Mesendoderm (in vitro differentiated cells): ENCODE measurements at regions not wholly inside any gene's neighbourhood (a gene's known extent, or its start where the extent isn't known, plus 50 kb on each side); places are given as distances from the start of the nearest gene placed in this dataset.

Experiments used
- DNase-seq: peaks from one replicate; pipeline ENCODE4 v3.0.0; 2013
- H2AK5ac ChIP-seq: 2 replicates; pipeline ENCODE4 v1.6.1; 2013; ENCODE audit warnings: low read length, inconsistent platforms
- H2BK120ac ChIP-seq: 2 replicates; pipeline ENCODE4 v1.6.1; 2013; ENCODE audit warnings: low read depth, mild to moderate bottlenecking, low read length, moderate library complexity, mixed read lengths
- H2BK15ac ChIP-seq: replicated peaks from 2 replicates; pipeline ENCODE4 v1.6.1; 2013; ENCODE audit warnings: low read depth, mild to moderate bottlenecking, moderate library complexity
- H2BK5ac ChIP-seq: 2 replicates; pipeline ENCODE4 v1.6.1; 2013; ENCODE audit warnings: low read length, inconsistent platforms
- H3K18ac ChIP-seq: 2 replicates; pipeline ENCODE4 v1.6.1; 2013; ENCODE audit warnings: mild to moderate bottlenecking, low read length, mixed read lengths
- H3K23ac ChIP-seq: one replicate; pipeline ENCODE4 v1.6.1; 2013; ENCODE audit warnings: low read length
- H3K27ac ChIP-seq: 2 replicates; pipeline ENCODE4 v1.5.1; 2013; ENCODE audit warnings: low read depth, mild to moderate bottlenecking, inconsistent platforms, low read length, moderate library complexity
- H3K27me3 ChIP-seq: 2 replicates; pipeline ENCODE4 v1.6.1; 2013; ENCODE audit warnings: low read length, control low read depth, mild to moderate bottlenecking, inconsistent platforms; ENCODE audit not compliant: insufficient read depth, poor library complexity
- H3K36me3 ChIP-seq: 2 replicates; pipeline ENCODE4 v1.6.1; 2013; ENCODE audit warnings: low read length, inconsistent platforms; ENCODE audit not compliant: control insufficient read depth, insufficient read depth
- H3K4ac ChIP-seq: one replicate; pipeline ENCODE4 v1.6.1; 2013; ENCODE audit warnings: low read depth, mild to moderate bottlenecking, low read length, moderate library complexity
- H3K4me1 ChIP-seq: 2 replicates; pipeline ENCODE4 v1.6.1; 2013; ENCODE audit warnings: low read depth, low read length, inconsistent platforms; ENCODE audit not compliant: control insufficient read depth
- H3K4me2 ChIP-seq: 2 replicates; pipeline ENCODE4 v1.6.1; 2013; ENCODE audit warnings: low read length
- H3K4me3 ChIP-seq: 2 replicates; pipeline ENCODE4 v1.5.1; 2013; ENCODE audit warnings: mild to moderate bottlenecking, low read length
- H3K56ac ChIP-seq: one replicate; pipeline ENCODE4 v1.6.1; 2013; ENCODE audit warnings: low read length
- H3K79me1 ChIP-seq: 2 replicates; pipeline ENCODE4 v1.6.1; 2013; ENCODE audit warnings: low read length, inconsistent platforms
- H3K79me2 ChIP-seq: 2 replicates; pipeline ENCODE4 v1.6.1; 2013; ENCODE audit warnings: mild to moderate bottlenecking, low read length; ENCODE audit not compliant: control insufficient read depth, insufficient read depth
- H3K9ac ChIP-seq: 2 replicates; pipeline ENCODE4 v1.6.1; 2013; ENCODE audit warnings: low read length, inconsistent platforms
- H4K5ac ChIP-seq: one replicate; pipeline ENCODE4 v1.6.1; 2013; ENCODE audit warnings: low read length
- H4K8ac ChIP-seq: one replicate; pipeline ENCODE4 v1.6.1; 2013; ENCODE audit warnings: low read depth, mild to moderate bottlenecking, control low read depth, low read length, moderate library complexity
- WGBS: extraction: QIAGEN DNeasy Blood & Tissue Kit; methylation state at CpG from one replicate; pipeline ENCODE4 v1.1.7; 2013; ENCODE audit warnings: low lambda C conversion rate, missing lambda C conversion rate; ENCODE audit not compliant: insufficient coverage; ENCODE audit errors: extremely low coverage; 5-methylcytosine and 5-hydroxymethylcytosine counted together

DNA sequence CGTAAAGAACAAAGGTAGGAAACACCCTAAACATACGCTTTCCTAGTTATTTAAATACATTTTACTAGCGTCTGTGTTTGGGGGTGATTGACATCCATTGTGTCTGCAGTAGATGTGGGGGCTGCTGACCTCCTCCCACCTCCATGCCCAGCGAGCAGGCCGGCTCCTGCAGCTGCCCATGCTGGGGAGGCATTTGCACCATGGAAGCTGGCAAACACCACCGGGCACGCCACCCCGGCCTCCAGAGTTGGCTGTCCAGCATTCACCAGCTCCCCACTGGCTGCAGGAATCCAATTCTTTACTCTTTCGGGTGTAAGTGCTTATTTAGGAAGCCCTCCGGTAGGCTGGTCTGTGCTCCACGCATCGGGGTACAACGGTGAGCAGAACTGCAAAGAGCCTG, 115.4 kb upstream of the USP29 start:
- Histone ChIP-seq H2AK5ac (no peak overlapping the region), H3K4me1 (no peaks in the 10 kb centered on the region), H3K4ac (no peak overlapping the region), H3K56ac (no peak overlapping the region), H3K27ac (no peak overlapping the region), H3K79me1 (no peaks in the 10 kb centered on the region), H3K36me3 (no peaks in the 10 kb centered on the region), H4K5ac (no peak overlapping the region), H3K23ac (no peak overlapping the region), H3K79me2 (no peaks in the 10 kb centered on the region), H3K4me3 (no peak overlapping the region), H2BK15ac (no peak overlapping the region), H3K27me3 (no peaks in the 10 kb centered on the region), H2BK5ac (no peak overlapping the region), H3K4me2 (no peak overlapping the region), H4K8ac (no peak overlapping the region), H2BK120ac (no peak overlapping the region), H3K18ac (no peak overlapping the region), H3K9ac (no peak overlapping the region)
- DNase-seq, result no peak
- no CpG with 5 or more reads among the region's 13 CpGs for WGBS

DNA sequence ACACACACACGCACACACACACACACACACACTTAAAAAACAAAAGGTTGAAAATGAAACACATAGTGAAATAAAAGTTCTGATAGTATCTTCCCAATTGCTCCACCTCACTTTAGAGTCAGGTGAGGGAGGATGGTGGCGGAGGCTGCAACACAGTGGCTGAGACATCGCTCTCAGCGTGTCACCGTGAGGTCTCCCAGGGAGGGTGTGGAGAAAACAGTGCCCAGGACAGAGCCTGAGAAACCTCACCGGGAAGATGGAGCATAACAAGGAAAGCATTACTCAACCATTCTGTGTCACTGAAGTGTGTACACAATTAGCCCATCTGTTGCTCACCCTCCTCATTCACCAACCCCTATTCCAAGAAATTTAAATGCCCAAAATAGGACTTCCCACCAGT, 111.4 kb upstream of the USP29 start:
- H3K4ac ChIP-seq, result no peak overlapping the region
- no peaks in the 10 kb centered on the region for H3K79me1 ChIP-seq
- no peak overlapping the region for H3K4me3 ChIP-seq
- H3K18ac ChIP-seq, result no peak overlapping the region
- no peak overlapping the region for H3K23ac ChIP-seq
- H3K4me2 ChIP-seq, result no peak overlapping the region
- H3K27me3 ChIP-seq, result no peaks in the 10 kb centered on the region
- no peak overlapping the region for H3K27ac ChIP-seq
- no peak overlapping the region for H2BK120ac ChIP-seq
- no peak overlapping the region for H4K8ac ChIP-seq
- WGBS, result no CpG with 5 or more reads among the region's 6 CpGs
- H3K9ac ChIP-seq, result no peak overlapping the region
- H3K36me3 ChIP-seq, result no peaks in the 10 kb centered on the region
- H2BK15ac ChIP-seq, result no peak overlapping the region
- no peaks in the 10 kb centered on the region for H3K79me2 ChIP-seq
- no peaks in the 10 kb centered on the region for H3K4me1 ChIP-seq
- no peak overlapping the region for H3K56ac ChIP-seq
- no peak overlapping the region for H4K5ac ChIP-seq
- no peak overlapping the region for H2BK5ac ChIP-seq
- no peak for DNase-seq
- no peak overlapping the region for H2AK5ac ChIP-seq

DNA sequence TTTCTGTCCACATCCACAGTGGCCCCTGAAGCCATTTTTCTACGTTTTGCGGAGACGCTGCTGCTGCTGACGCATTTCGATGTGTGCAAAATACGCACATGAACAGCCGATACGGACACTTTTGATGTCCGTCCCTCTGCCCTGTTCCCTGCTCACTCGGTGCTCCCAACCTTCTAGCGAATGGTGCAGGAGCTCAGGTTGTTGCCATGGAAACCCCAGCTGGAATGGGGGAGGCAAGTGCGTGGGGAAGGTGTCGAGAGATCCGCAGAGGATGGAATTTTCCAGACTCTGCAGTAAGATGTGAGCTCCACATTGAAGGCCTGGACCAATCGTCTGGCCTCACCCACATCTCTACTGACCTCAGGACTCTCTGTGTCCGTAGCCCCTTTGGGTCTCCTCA, 109.2 kb upstream of the USP29 start:
- Histone ChIP-seq H3K56ac (no peak overlapping the region), H3K79me2 (no peaks in the 10 kb centered on the region), H3K36me3 (no peaks in the 10 kb centered on the region), H3K27me3 (no peaks in the 10 kb centered on the region), H3K4me2 (no peak overlapping the region), H4K5ac (no peak overlapping the region), H4K8ac (no peak overlapping the region), H2BK15ac (no peak overlapping the region), H3K4ac (no peak overlapping the region), H3K79me1 (no peaks in the 10 kb centered on the region), H3K9ac (no peak overlapping the region), H2BK5ac (no peak overlapping the region), H3K4me3 (no peak overlapping the region), H2AK5ac (no peak overlapping the region), H3K23ac (no peak overlapping the region), H3K18ac (no peak overlapping the region), H2BK120ac (no peak overlapping the region), H3K4me1 (no peaks in the 10 kb centered on the region), H3K27ac (no peak overlapping the region)
- WGBS, result no CpG with 5 or more reads among the region's 16 CpGs
- DNase-seq, result no peak

DNA sequence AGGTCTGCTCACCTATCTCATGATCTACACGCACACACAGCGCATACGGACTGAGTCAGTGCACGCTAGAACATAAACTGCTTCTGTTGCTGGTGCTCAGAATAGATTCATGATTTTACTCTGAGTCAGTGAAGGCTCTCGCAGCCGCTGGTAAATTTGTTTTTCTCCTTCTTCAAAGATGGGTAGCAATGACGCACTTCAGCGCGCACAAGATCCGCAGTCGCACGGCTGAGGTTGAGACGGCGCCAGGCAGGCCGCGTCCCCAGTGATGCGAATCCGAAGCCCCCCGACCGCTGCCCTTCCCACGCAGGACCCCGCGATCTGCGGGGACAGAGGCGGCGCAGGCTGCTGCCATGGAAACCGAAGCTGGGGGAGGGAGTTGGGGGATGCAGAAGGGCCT, 103.7 kb upstream of the USP29 start:
- no peak overlapping the region for H3K23ac ChIP-seq
- no peak overlapping the region for H3K27ac ChIP-seq
- H3K79me1 ChIP-seq, result no peaks in the 10 kb centered on the region
- no peaks in the 10 kb centered on the region for H3K36me3 ChIP-seq
- H2BK15ac ChIP-seq, result no peak overlapping the region
- H3K4ac ChIP-seq, result no peak overlapping the region
- no peaks in the 10 kb centered on the region for H3K4me1 ChIP-seq
- H3K4me2 ChIP-seq, result no peak overlapping the region
- no peak overlapping the region for H2BK5ac ChIP-seq
- no peak overlapping the region for H4K8ac ChIP-seq
- WGBS, result no CpG with 5 or more reads among the region's 27 CpGs
- no peak for DNase-seq
- H4K5ac ChIP-seq, result no peak overlapping the region
- H3K56ac ChIP-seq, result no peak overlapping the region
- no peak overlapping the region for H2BK120ac ChIP-seq
- no peak overlapping the region for H3K9ac ChIP-seq
- no peaks in the 10 kb centered on the region for H3K27me3 ChIP-seq
- no peak overlapping the region for H3K18ac ChIP-seq
- H3K79me2 ChIP-seq, result no peaks in the 10 kb centered on the region
- no peak overlapping the region for H3K4me3 ChIP-seq
- no peak overlapping the region for H2AK5ac ChIP-seq

DNA sequence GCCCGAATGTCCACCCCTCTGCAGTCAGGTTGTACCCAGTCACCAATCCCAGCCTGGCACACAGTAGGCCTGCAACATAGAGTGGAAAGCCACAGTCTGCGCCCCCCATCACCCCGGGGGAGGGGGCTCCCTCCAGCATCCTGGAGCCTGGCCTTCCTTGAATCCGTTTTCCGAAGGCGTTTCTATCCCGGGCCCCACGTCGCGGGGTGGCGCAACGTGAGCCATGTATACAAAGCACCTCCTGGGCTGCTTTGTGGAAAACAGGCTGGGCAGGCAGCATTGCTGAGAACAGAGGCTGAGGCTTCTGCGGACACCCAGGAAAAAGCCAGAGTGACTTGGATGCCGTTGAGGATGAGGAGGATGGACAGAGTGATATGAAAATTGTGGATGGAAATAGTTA, 103.3 kb upstream of the USP29 start:
- WGBS, result no CpG with 5 or more reads among the region's 14 CpGs
- Histone ChIP-seq H2AK5ac (no peak overlapping the region), H3K79me1 (no peaks in the 10 kb centered on the region), H3K56ac (no peak overlapping the region), H3K4me2 (no peak overlapping the region), H3K18ac (no peak overlapping the region), H3K4ac (no peak overlapping the region), H2BK15ac (no peak overlapping the region), H3K27me3 (no peaks in the 10 kb centered on the region), H3K23ac (no peak overlapping the region), H2BK5ac (no peak overlapping the region), H3K27ac (no peak overlapping the region), H4K8ac (no peak overlapping the region), H3K4me3 (no peak overlapping the region), H3K36me3 (no peaks in the 10 kb centered on the region), H2BK120ac (no peak overlapping the region), H3K4me1 (no peaks in the 10 kb centered on the region), H3K9ac (no peak overlapping the region), H3K79me2 (no peaks in the 10 kb centered on the region), H4K5ac (no peak overlapping the region)
- no peak for DNase-seq

DNA sequence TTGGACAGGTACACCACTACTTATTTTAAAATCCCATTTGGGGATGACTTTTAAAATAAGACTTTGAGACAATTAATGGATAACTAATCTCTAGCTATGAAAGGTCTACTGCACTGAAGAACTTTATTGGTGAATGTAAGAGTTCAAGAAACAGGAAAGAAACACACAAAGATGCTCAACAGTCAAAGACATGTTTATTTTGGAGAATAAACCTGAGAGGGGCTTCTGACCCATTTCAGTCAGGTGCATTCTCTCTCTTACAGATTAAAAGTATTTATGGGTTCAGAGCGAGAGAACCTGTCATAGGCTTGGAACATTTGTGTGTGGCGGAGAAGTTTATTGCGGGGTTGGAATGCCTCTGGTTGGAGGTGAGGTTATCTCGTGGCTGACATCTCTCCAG, 94.3 kb upstream of the USP29 start:
- DNase-seq, result no peak
- Histone ChIP-seq H3K56ac (no peak overlapping the region), H2BK15ac (no peak overlapping the region), H2BK5ac (no peak overlapping the region), H2BK120ac (no peak overlapping the region), H3K27ac (no peak overlapping the region), H3K36me3 (no peaks in the 10 kb centered on the region), H3K79me2 (no peaks in the 10 kb centered on the region), H3K4me1 (no peaks in the 10 kb centered on the region), H3K23ac (no peak overlapping the region), H3K79me1 (no peaks in the 10 kb centered on the region), H3K4ac (no peak overlapping the region), H3K27me3 (no peaks in the 10 kb centered on the region), H4K8ac (no peak overlapping the region), H3K18ac (no peak overlapping the region), H3K4me3 (no peak overlapping the region), H4K5ac (no peak overlapping the region), H3K4me2 (no peak overlapping the region), H2AK5ac (no peak overlapping the region), H3K9ac (no peak overlapping the region)
- no CpG with 5 or more reads among the region's 4 CpGs for WGBS
